ENCODE measurements at regions not wholly inside any gene's neighbourhood (a gene's known extent, or its start where the extent isn't known, plus 50 kb on each side); places are given as distances from the start of the nearest gene placed in this dataset.

DNA sequence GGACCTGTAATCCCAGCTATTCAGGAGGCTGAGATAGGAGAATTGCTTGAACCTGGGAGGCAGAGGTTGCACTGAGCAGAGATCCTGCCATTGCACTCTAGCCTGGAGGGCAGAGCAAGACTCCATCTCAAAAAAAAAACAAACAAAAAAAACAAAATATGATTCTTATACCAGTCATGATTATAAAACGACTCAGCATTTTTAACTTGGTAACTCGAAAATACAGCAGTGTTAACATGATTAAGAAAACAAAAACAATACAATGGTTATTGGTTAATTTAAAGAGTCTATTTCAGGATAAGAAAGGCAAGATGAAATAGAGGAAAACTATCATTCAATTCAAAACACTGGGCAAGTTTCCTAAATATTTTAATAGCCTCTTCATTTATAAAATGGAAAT, 865.3 kb downstream of the PCDH7 start:
- Histone ChIP-seq H3K36me3 (no peaks in the 10 kb centered on the region), H3K27ac (no peak overlapping the region), H3K4me3 (no peak overlapping the region), H3K27me3 (no peaks in the 10 kb centered on the region), H3K9me3 (no peaks in the 10 kb centered on the region), H3K4me1 (no peaks in the 10 kb centered on the region)
- 71 to 72% methylated on average over 2 of the region's 2 CpGs for WGBS, 2 donors
- DNase-seq (ENCODE audit: low spot score in 2 of 2): no peak
- TF ChIP-seq, protein P1, sequence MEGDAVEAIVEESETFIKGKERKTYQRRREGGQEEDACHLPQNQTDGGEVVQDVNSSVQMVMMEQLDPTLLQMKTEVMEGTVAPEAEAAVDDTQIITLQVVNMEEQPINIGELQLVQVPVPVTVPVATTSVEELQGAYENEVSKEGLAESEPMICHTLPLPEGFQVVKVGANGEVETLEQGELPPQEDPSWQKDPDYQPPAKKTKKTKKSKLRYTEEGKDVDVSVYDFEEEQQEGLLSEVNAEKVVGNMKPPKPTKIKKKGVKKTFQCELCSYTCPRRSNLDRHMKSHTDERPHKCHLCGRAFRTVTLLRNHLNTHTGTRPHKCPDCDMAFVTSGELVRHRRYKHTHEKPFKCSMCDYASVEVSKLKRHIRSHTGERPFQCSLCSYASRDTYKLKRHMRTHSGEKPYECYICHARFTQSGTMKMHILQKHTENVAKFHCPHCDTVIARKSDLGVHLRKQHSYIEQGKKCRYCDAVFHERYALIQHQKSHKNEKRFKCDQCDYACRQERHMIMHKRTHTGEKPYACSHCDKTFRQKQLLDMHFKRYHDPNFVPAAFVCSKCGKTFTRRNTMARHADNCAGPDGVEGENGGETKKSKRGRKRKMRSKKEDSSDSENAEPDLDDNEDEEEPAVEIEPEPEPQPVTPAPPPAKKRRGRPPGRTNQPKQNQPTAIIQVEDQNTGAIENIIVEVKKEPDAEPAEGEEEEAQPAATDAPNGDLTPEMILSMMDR (IDR thresholded peaks at IDR 0.05): no peak
- no peak for TF ChIP-seq EP300 (IDR thresholded peaks at IDR 0.05)
- no peak for TF ChIP-seq POLR2A (IDR thresholded peaks at IDR 0.05)

DNA sequence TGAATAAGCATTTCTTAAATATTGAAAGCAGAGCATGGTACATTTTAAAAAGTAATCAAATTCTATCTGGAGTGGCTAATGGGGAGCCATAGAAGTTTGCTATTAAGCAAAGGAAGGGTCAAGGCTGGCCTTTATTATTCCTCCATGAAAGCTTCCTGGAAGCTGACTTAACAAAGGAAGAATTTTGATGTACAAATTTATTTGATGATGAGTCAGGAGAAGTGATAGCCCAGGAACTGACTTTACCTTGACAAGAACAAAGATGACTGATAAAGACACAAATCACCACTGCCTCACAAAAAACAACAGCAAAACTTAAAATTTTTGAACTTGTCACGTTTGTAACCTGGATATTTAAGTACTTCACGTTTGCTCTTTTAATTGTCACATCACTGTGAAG, 872.1 kb downstream of the PCDH7 start:
- no peak overlapping the region for H3K4me3 ChIP-seq
- WGBS, 2 donors: 55 to 68% methylated on average over 2 of the region's 2 CpGs
- H3K9me3 ChIP-seq: no peaks in the 10 kb centered on the region
- H3K27ac ChIP-seq: no peak overlapping the region
- TF ChIP-seq POLR2A (IDR thresholded peaks at IDR 0.05): no peak
- TF ChIP-seq EP300 (IDR thresholded peaks at IDR 0.05): no peak
- TF ChIP-seq, protein P1 (IDR thresholded peaks at IDR 0.05): no peak
- H3K27me3 ChIP-seq: no peaks in the 10 kb centered on the region
- H3K4me1 ChIP-seq: no peaks in the 10 kb centered on the region
- no peak for DNase-seq (ENCODE audit: low spot score in 2 of 2)
- no peaks in the 10 kb centered on the region for H3K36me3 ChIP-seq

DNA sequence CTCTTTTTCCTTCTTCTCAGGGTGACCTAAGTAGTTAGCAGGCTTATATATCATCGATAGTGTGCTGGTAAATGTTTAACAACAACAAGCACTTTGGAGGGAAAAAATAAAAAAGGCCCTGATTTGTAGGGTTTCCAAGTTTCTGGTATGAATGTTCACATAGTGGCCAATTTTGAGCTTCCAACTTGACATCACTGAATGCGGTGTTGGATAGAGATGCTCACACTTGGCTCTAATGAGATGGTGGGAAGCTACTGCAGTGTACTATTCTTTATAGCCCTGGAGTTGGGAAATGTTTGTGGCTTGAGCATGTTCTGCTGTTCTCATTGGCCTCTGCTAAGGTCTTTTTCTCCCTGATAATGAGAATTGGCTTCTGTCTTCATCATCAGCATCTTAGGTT, 875.3 kb downstream of the PCDH7 start:
- Histone ChIP-seq H3K4me1 (no peaks in the 10 kb centered on the region), H3K9me3 (no peaks in the 10 kb centered on the region), H3K27ac (no peak overlapping the region), H3K27me3 (no peaks in the 10 kb centered on the region), H3K4me3 (no peak overlapping the region), H3K36me3 (no peaks in the 10 kb centered on the region)
- no peak for DNase-seq (ENCODE audit: low spot score in 2 of 2)
- TF ChIP-seq POLR2A (IDR thresholded peaks at IDR 0.05): no peak
- TF ChIP-seq EP300 (IDR thresholded peaks at IDR 0.05): no peak
- TF ChIP-seq, protein P1 (IDR thresholded peaks at IDR 0.05): no peak
- WGBS, 2 donors: 81 to 86% methylated on average over 2 of the region's 2 CpGs

DNA sequence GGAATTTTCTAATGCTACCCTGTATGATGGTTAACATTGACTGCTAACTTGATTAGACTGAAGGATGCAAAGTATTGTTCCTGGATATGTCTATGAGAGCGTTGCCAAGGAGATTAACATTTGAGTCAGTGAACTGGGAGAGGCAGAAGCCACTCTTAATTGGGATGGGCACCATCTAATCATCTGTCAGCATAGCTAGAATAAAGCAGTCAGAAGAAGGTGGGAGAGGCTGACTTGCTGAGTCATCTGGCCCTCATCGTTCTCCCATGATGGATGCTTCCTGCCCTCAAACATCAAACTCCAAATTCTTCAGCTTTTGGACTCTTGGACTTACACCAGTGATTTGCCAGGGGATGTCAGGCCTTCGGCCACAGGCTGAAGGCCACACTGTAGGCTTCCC, 878.5 kb downstream of the PCDH7 start:
- Histone ChIP-seq H3K4me1 (no peaks in the 10 kb centered on the region), H3K9me3 (no peaks in the 10 kb centered on the region), H3K27me3 (no peaks in the 10 kb centered on the region), H3K27ac (no peak overlapping the region), H3K4me3 (no peak overlapping the region), H3K36me3 (no peaks in the 10 kb centered on the region)
- no peak for DNase-seq (ENCODE audit: low spot score in 2 of 2)
- WGBS, 2 donors: 85 to 88% methylated on average over 3 of the region's 3 CpGs
- TF ChIP-seq, protein P1 (IDR thresholded peaks at IDR 0.05): no peak
- no peak for TF ChIP-seq EP300 (IDR thresholded peaks at IDR 0.05)
- no peak for TF ChIP-seq POLR2A (IDR thresholded peaks at IDR 0.05)

DNA sequence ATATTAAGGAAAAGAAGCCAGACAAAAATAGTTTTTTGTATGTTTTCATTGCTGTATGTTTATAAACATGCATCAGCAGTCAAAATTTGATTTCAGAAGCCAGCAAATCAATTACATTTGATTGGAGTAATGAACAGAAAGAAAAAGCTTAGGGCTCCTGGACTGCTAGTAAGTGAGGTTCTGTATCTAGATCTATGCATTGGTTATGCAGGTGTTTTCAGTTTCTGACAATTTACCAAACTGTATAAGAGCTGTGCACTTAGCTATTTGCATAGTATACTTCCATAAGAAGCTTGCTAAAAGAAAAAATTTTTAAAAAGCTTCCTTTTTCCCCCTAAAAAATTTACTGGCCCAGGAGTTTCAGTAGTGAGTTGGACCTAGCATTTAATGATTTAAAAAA, 881.6 kb downstream of the PCDH7 start:
- Histone ChIP-seq H3K4me1 (no peaks in the 10 kb centered on the region), H3K27me3 (no peaks in the 10 kb centered on the region), H3K36me3 (no peaks in the 10 kb centered on the region), H3K9me3 (no peaks in the 10 kb centered on the region), H3K4me3 (no peak overlapping the region), H3K27ac (no peak overlapping the region)
- no peak for DNase-seq (ENCODE audit: low spot score in 2 of 2)
- TF ChIP-seq POLR2A (IDR thresholded peaks at IDR 0.05): no peak
- TF ChIP-seq, protein P1 (IDR thresholded peaks at IDR 0.05): no peak
- no peak for TF ChIP-seq EP300 (IDR thresholded peaks at IDR 0.05)
